ENCODE measurements at regions not wholly inside any gene's neighbourhood (a gene's known extent, or its start where the extent isn't known, plus 50 kb on each side); places are given as distances from the start of the nearest gene placed in this dataset.

GRCh38 chr2:80894486-80894885, 589.9 kb upstream of the LRRTM1 start:
- no peak for TF ChIP-seq CTCF (IDR thresholded peaks at IDR 0.05)
- Histone ChIP-seq H3K9me3 (no peaks in the 10 kb centered on the region), H3K27ac (no peak overlapping the region), H3K36me3 (no peaks in the 10 kb centered on the region), H3K4me3 (no peak overlapping the region), H3K27me3 (ENCODE audit: low read depth) (no peaks in the 10 kb centered on the region), H3K4me1 (no peaks in the 10 kb centered on the region)
- DNase-seq (no peak), ATAC-seq (no peak)
- intact Hi-C loops (cut with DNase I), result no loop called here

DNA sequence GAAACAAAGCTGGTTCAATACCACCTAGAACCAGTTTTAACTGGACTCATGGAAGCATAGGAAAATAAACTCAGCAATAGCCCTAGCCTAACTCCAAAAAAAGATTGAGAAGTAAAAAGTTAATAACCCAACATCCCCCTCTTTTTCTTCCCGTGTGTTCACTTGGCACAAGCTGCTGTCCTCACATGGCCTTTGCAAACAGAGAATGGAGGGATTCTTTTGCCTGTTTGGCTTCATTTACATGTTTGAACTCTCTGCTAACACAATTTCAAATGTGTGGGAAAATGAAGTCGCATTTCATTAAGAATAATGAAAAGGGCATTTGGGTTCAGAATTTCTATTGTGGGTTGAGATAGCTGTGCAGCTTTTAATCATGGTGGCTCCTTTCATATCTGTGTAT, 589.2 kb upstream of the LRRTM1 start:
- H3K9me3 ChIP-seq, result no peaks in the 10 kb centered on the region
- intact Hi-C loops (cut with DNase I), result no loop called here
- H3K27me3 ChIP-seq (ENCODE audit: low read depth), result no peaks in the 10 kb centered on the region
- H3K4me3 ChIP-seq, result no peak overlapping the region
- H3K27ac ChIP-seq, result no peak overlapping the region
- no peaks in the 10 kb centered on the region for H3K4me1 ChIP-seq
- no peak for ATAC-seq
- DNase-seq, result no peak
- no peak for TF ChIP-seq CTCF (IDR thresholded peaks at IDR 0.05)
- H3K36me3 ChIP-seq, result no peaks in the 10 kb centered on the region

DNA sequence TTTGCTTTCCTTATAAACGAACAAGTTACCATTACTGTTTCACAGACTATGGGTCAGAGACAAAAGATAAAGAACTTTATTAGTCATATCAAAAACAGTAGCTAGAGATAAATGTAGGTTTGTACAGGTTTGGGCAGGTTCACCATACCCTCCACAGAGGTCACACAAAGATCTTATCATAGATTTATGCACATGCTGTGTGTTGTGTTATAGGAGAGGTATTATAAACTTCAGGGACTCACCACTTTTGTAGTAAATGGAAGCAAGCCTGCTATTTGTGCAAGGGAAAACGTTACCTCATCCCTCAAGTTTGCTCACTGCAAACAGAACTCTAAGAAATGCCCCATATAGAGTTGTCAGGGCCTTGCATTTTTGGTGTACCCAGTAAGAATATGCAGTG, 584.5 kb upstream of the LRRTM1 start:
- no peak for TF ChIP-seq CTCF (IDR thresholded peaks at IDR 0.05)
- Histone ChIP-seq H3K4me1 (no peaks in the 10 kb centered on the region), H3K27me3 (ENCODE audit: low read depth) (no peaks in the 10 kb centered on the region), H3K4me3 (no peak overlapping the region), H3K27ac (no peak overlapping the region), H3K9me3 (no peaks in the 10 kb centered on the region), H3K36me3 (no peaks in the 10 kb centered on the region)
- ATAC-seq (no peak), DNase-seq (no peak)
- intact Hi-C loops (cut with DNase I), result no loop called here

- Histone ChIP-seq H3K4me1 (no peaks in the 10 kb centered on the region), H3K27me3 (ENCODE audit: low read depth) (no peaks in the 10 kb centered on the region), H3K9me3 (no peaks in the 10 kb centered on the region), H3K36me3 (no peaks in the 10 kb centered on the region), H3K4me3 (no peak overlapping the region), H3K27ac (no peak overlapping the region)
- no peak for TF ChIP-seq CTCF (IDR thresholded peaks at IDR 0.05)
- intact Hi-C loops (cut with DNase I), result no loop called here
- ATAC-seq (no peak), DNase-seq (no peak)
These were observed 583.4 kb upstream of the LRRTM1 start for GRCh38 chr2:80887841-80888378.

DNA sequence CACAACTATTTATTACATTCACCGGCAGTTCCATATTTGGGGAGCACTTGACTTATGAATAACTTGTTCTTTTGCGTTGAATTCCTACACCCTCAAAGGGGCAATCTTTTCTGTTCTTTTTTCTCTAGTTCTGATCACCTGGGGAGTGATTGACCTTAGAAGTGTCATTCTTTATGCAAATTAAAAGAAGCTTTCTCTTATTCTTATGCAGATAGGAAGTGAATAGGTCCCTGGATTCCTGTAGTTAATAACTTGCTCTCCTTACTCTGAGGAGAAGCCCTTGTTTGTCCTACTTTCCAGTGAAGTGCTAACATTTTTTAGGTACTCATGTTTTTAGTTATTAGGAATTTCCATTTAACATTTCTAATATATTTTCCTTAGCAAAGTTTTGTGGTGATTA, 569.8 kb upstream of the LRRTM1 start:
- TF ChIP-seq CTCF (IDR thresholded peaks at IDR 0.05), result no peak
- intact Hi-C loops (cut with DNase I), result no loop called here
- H3K4me3 ChIP-seq, result no peak overlapping the region

More for the DNA sequence above, 569.8 kb upstream of the LRRTM1 start:
- Histone ChIP-seq H3K9me3 (no peaks in the 10 kb centered on the region), H3K27me3 (ENCODE audit: low read depth) (no peaks in the 10 kb centered on the region), H3K27ac (no peak overlapping the region), H3K36me3 (no peaks in the 10 kb centered on the region), H3K4me1 (no peaks in the 10 kb centered on the region)
- ATAC-seq (no peak), DNase-seq (no peak)
